ENCODE measurements at regions not wholly inside any gene's neighbourhood (a gene's known extent, or its start where the extent isn't known, plus 50 kb on each side); places are given as distances from the start of the nearest gene placed in this dataset.

DNA sequence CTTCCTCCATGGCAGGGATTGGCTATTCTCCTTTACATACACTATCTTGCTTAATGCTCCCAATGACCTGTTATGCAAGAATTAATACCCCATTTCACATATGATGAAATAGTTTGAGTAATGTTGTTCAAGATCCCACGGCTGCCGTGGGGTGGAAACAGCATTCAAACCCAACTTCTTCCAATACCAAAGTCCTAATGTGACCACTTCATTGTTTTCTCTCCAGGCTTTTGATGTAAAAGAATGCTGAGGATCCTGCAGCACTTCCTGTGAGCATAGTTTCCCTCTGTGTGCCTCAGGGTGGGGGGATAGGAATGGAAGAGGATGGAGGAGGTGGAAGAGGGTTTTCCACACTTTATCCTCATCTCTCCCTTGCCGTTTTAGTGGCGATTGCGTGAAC, 199.4 kb downstream of the IRS1 start:
- TF ChIP-seq, protein P1, sequence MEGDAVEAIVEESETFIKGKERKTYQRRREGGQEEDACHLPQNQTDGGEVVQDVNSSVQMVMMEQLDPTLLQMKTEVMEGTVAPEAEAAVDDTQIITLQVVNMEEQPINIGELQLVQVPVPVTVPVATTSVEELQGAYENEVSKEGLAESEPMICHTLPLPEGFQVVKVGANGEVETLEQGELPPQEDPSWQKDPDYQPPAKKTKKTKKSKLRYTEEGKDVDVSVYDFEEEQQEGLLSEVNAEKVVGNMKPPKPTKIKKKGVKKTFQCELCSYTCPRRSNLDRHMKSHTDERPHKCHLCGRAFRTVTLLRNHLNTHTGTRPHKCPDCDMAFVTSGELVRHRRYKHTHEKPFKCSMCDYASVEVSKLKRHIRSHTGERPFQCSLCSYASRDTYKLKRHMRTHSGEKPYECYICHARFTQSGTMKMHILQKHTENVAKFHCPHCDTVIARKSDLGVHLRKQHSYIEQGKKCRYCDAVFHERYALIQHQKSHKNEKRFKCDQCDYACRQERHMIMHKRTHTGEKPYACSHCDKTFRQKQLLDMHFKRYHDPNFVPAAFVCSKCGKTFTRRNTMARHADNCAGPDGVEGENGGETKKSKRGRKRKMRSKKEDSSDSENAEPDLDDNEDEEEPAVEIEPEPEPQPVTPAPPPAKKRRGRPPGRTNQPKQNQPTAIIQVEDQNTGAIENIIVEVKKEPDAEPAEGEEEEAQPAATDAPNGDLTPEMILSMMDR (IDR thresholded peaks at IDR 0.05; ENCODE audit: low read depth, low read length) = no peak
- peak in 1 of 2 donors; percentile 35 for DNase-seq (ENCODE audit: low read depth in 1 of 2, low spot score in 1 of 2)

DNA sequence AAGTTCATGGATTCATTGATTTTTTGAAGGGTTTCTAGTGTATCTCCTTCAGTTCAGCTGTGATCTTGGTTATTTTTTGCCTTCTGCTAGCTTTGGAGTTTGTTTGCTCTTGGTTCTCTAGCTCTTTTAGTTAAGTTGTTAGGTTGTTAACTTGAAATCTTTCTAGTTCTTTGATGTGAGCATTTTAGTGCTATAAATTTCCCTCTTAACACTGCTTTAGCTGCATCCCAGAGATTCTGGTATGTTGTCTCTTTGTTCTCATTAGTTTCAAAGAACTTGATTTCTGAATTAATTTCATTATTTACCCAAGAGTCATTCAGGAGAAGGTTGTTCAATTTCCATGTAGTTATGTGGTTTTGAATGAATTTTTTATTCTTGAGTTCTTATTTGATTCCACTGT, 210.6 kb downstream of the IRS1 start:
- H3K27me3 ChIP-seq = no peaks in the 10 kb centered on the region
- TF ChIP-seq, protein P1 (IDR thresholded peaks at IDR 0.05; ENCODE audit: low read depth, low read length) = no peak

More for the DNA sequence above, 199.4 kb downstream of the IRS1 start:
- Histone ChIP-seq H3K36me3 (no peaks in the 10 kb centered on the region), H3K27ac (no peak overlapping the region), H3K4me1 (ENCODE audit: low read depth) (no peaks in the 10 kb centered on the region), H3K9me3 (ENCODE audit: low read depth) (no peaks in the 10 kb centered on the region), H3K27me3 (no peaks in the 10 kb centered on the region), H3K4me3 (no peak overlapping the region)

DNA sequence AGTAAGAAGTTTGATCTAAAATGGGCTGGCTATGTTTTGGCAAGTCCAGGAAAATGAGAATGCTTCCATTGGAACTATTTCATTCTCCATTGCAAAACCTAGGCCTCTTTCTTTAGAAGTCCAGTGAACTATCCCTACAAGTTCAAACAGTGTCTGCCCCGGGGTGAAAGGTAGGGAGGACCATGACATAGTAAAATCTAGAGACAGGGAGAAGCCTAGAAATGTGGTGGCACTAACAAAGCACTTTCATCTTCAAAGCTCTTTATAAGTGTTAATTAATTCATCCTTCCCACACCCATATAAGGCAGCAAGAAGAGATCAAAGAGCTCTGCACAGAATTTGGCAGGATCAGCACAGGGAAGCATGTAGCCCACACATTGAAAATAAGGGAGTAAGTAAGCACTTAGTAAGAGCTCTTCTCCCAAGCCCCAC, 214.5 kb downstream of the IRS1 start:
- DNase-seq (ENCODE audit: low read depth in 1 of 2, low spot score in 1 of 2) = no peak
- Histone ChIP-seq H3K36me3 (no peaks in the 10 kb centered on the region), H3K4me1 (ENCODE audit: low read depth) (no peaks in the 10 kb centered on the region), H3K4me3 (no peak overlapping the region), H3K27ac (no peak overlapping the region), H3K9me3 (ENCODE audit: low read depth) (no peaks in the 10 kb centered on the region), H3K27me3 (no peaks in the 10 kb centered on the region)
- TF ChIP-seq, protein P1 (IDR thresholded peaks at IDR 0.05; ENCODE audit: low read depth, low read length) = no peak

More for the DNA sequence above, 210.6 kb downstream of the IRS1 start:
- Histone ChIP-seq H3K27ac (no peak overlapping the region), H3K4me3 (no peak overlapping the region), H3K4me1 (ENCODE audit: low read depth) (no peaks in the 10 kb centered on the region), H3K9me3 (ENCODE audit: low read depth) (no peaks in the 10 kb centered on the region), H3K36me3 (no peaks in the 10 kb centered on the region)
- DNase-seq (ENCODE audit: low read depth in 1 of 2, low spot score in 1 of 2) = no peak

DNA sequence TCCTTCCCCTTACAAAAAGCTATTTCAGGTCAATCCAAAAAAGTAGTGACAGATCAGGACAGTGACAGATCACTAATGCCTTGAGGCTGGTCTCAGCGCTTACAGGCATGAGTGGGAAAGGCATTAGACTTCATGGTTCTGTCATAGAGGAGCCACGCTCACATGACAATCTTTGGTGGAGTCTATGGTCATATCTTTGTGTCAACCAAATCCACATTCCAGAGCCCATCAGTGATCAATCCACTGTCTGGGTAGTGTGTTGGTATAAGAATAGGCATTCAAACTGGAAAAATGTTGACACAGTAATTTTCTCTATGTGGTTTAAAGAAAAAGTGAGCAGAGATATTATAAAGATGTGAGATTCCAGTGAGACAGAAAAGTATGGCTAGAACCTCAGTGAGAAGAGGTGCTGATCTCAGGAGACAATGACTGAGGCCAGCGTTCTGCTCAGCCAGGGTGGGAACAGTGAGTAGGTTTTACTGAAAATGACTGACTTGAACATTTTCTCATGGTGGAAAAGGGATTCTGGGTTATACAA, 215.0 kb downstream of the IRS1 start:
- Histone ChIP-seq H3K27ac (no peak overlapping the region), H3K27me3 (no peaks in the 10 kb centered on the region), H3K4me3 (no peak overlapping the region), H3K4me1 (ENCODE audit: low read depth) (no peaks in the 10 kb centered on the region), H3K9me3 (ENCODE audit: low read depth) (no peaks in the 10 kb centered on the region), H3K36me3 (no peaks in the 10 kb centered on the region)
- no peak for DNase-seq (ENCODE audit: low read depth in 1 of 2, low spot score in 1 of 2)
- TF ChIP-seq, protein P1 (IDR thresholded peaks at IDR 0.05; ENCODE audit: low read depth, low read length) = no peak

DNA sequence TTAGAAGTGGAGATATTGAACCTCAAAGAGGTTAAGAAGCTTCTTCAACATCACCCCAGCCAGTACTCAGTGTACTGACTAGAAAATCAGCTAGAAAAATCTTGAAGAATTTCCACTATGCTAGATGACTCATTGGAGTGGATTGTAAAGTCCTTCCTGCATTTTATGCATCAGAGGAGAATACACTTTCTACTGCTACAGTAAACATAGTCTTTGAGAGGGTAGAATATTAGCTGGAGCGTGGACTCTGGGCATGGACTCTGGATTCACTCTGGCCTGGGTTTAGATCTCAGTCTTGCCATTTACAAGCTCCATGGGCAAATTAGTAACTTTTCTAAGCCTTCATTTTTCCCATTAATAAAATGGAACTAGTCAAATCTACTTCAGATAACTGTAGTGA, 215.9 kb downstream of the IRS1 start:
- no peak overlapping the region for H3K27ac ChIP-seq
- TF ChIP-seq, protein P1 (IDR thresholded peaks at IDR 0.05; ENCODE audit: low read depth, low read length) = no peak
- no peaks in the 10 kb centered on the region for H3K9me3 ChIP-seq (ENCODE audit: low read depth)
- H3K27me3 ChIP-seq = no peaks in the 10 kb centered on the region
- H3K4me3 ChIP-seq = no peak overlapping the region
- no peaks in the 10 kb centered on the region for H3K4me1 ChIP-seq (ENCODE audit: low read depth)
- H3K36me3 ChIP-seq = no peaks in the 10 kb centered on the region
- DNase-seq (ENCODE audit: low read depth in 1 of 2, low spot score in 1 of 2) = peak in 1 of 2 donors; percentile 85

All from cardiac muscle cell (in vitro differentiated cells and primary cell).